NOMO-1 treated with dmso at 0.1 percent for 144 hours (cell line): ENCODE measurements at regions not wholly inside any gene's neighbourhood (a gene's known extent, or its start where the extent isn't known, plus 50 kb on each side); places are given as distances from the start of the nearest gene placed in this dataset.

Experiments used
- DNase-seq: peaks from one replicate; lab custom pipeline; 2025; ENCODE audit not compliant: unreplicated experiment; lab: John Stamatoyannopoulos, UW

GRCh38 chr3:28726840-28727239 lies 378.2 kb upstream of the AZI2 start:
- DNase-seq, result no peak

- no peak for DNase-seq
Observed at GRCh38 chr3:28727307-28727706, 378.7 kb upstream of the AZI2 start.

- no peak for DNase-seq
Observed at GRCh38 chr3:28738425-28738824, 389.8 kb upstream of the AZI2 start.

GRCh38 chr3:28739647-28740046 lies 391.0 kb upstream of the AZI2 start:
- no peak for DNase-seq

GRCh38 chr3:28743271-28743670 lies 394.6 kb upstream of the AZI2 start:
- DNase-seq, result no peak

GRCh38 chr3:28743831-28744230 lies 395.2 kb upstream of the AZI2 start:
- no peak for DNase-seq

GRCh38 chr3:28745436-28745835 lies 396.8 kb upstream of the AZI2 start:
- DNase-seq, result no peak

GRCh38 chr3:28745916-28746617 lies 397.4 kb upstream of the AZI2 start:
- no peak for DNase-seq

GRCh38 chr3:28746990-28747389 lies 398.4 kb upstream of the AZI2 start:
- DNase-seq, result no peak

GRCh38 chr3:28751864-28752263 lies 403.2 kb upstream of the AZI2 start:
- DNase-seq, result no peak

- no peak for DNase-seq
Observed at GRCh38 chr3:28752290-28752689, 403.7 kb upstream of the AZI2 start.

- no peak for DNase-seq
Observed at GRCh38 chr3:28756056-28756455, 407.4 kb upstream of the AZI2 start.

GRCh38 chr3:28758115-28758514 lies 409.5 kb upstream of the AZI2 start:
- no peak for DNase-seq

- no peak for DNase-seq
Observed at GRCh38 chr3:28761375-28761774, 412.8 kb upstream of the AZI2 start.

GRCh38 chr3:28765194-28765593 lies 416.6 kb upstream of the AZI2 start:
- DNase-seq, result no peak

- no peak for DNase-seq
Observed at GRCh38 chr3:28768439-28768838, 419.8 kb upstream of the AZI2 start.

GRCh38 chr3:28777806-28778475 lies 429.3 kb upstream of the AZI2 start:
- no peak for DNase-seq

GRCh38 chr3:28780480-28780879 lies 431.9 kb upstream of the AZI2 start:
- DNase-seq, result no peak

- no peak for DNase-seq
Observed at GRCh38 chr3:28781053-28781452, 432.4 kb upstream of the AZI2 start.

- no peak for DNase-seq
Observed at GRCh38 chr3:28786446-28786845, 437.8 kb upstream of the AZI2 start.

GRCh38 chr3:28788571-28788970 lies 439.9 kb upstream of the AZI2 start:
- DNase-seq, result no peak

- no peak for DNase-seq
Observed at GRCh38 chr3:28791713-28792255, 443.2 kb upstream of the AZI2 start.

- DNase-seq, result no peak
Observed at GRCh38 chr3:28792604-28793003, 444.0 kb upstream of the AZI2 start.
